ENCODE measurements at regions not wholly inside any gene's neighbourhood (a gene's known extent, or its start where the extent isn't known, plus 50 kb on each side); places are given as distances from the start of the nearest gene placed in this dataset.

DNA sequence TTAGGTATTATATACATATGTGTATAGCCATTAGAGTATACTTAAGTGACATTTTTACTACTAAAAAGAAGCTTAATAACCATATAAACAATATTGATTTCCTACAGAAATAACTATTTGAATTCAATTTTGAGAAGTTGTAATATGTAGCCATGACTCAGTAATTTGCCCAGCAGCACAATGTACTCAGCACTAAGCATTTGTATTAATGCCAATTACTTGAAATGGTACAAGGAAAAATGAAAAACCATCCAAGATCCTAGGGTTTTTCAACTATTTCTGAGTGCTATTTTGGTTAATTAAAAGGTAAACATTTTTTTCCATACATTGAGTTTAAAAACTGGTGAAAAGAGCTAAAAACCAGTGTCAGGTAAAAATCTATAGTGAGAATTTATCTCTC lies 324.0 kb downstream of the KCNJ3 start:
- Mint-ChIP-seq H3K36me3 (ENCODE audit: low read depth) (no peaks in the 10 kb centered on the region), H3K27me3 (no peaks in the 10 kb centered on the region), H3K4me3 (no peak overlapping the region), H3K4me1 (ENCODE audit: low read depth) (no peaks in the 10 kb centered on the region), H3K27ac (no peak overlapping the region), H3K9me3 (no peaks in the 10 kb centered on the region)
- CTCF ChIA-PET = no interaction called here
- intact Hi-C loops (cut with micrococcal nuclease) = no loop called here
- POLR2A ChIA-PET = no interaction called here
- no peak for ATAC-seq
- no peak for DNase-seq
- TF ChIP-seq CTCF (IDR thresholded peaks at IDR 0.05) = no peak

GRCh38 chr2:155021618-155022017 lies 323.1 kb downstream of the KCNJ3 start:
- no peak for ATAC-seq
- ChIA-PET CTCF (no interaction called here), POLR2A (no interaction called here)
- intact Hi-C loops (cut with micrococcal nuclease) = no loop called here
- no peak overlapping the region for H3K4me3 Mint-ChIP-seq
- H3K27ac Mint-ChIP-seq = no peak overlapping the region
- no peaks in the 10 kb centered on the region for H3K4me1 Mint-ChIP-seq (ENCODE audit: low read depth)
- no peak for TF ChIP-seq CTCF (IDR thresholded peaks at IDR 0.05)
- no peaks in the 10 kb centered on the region for H3K9me3 Mint-ChIP-seq
- DNase-seq = no peak
- no peaks in the 10 kb centered on the region for H3K36me3 Mint-ChIP-seq (ENCODE audit: low read depth)
- H3K27me3 Mint-ChIP-seq = no peaks in the 10 kb centered on the region

- intact Hi-C loops (cut with micrococcal nuclease) = no loop called here
- no peaks in the 10 kb centered on the region for H3K27me3 Mint-ChIP-seq
These were observed 321.8 kb downstream of the KCNJ3 start for GRCh38 chr2:155020246-155020645.

GRCh38 chr2:155010925-155011324 lies 312.4 kb downstream of the KCNJ3 start:
- intact Hi-C loops (cut with micrococcal nuclease) = no loop called here
- Mint-ChIP-seq H3K4me1 (ENCODE audit: low read depth) (no peaks in the 10 kb centered on the region), H3K36me3 (ENCODE audit: low read depth) (no peaks in the 10 kb centered on the region), H3K27ac (no peak overlapping the region), H3K4me3 (no peak overlapping the region), H3K27me3 (no peaks in the 10 kb centered on the region), H3K9me3 (peaks cover 7% of the 10 kb centered on the region)
- ATAC-seq = no peak
- ChIA-PET CTCF (no interaction called here), POLR2A (no interaction called here)
- no peak for TF ChIP-seq CTCF (IDR thresholded peaks at IDR 0.05)
- DNase-seq = no peak

More at GRCh38 chr2:155020246-155020645, 321.8 kb downstream of the KCNJ3 start:
- Mint-ChIP-seq H3K4me1 (ENCODE audit: low read depth) (no peaks in the 10 kb centered on the region), H3K36me3 (ENCODE audit: low read depth) (no peaks in the 10 kb centered on the region), H3K9me3 (no peaks in the 10 kb centered on the region), H3K27ac (no peak overlapping the region), H3K4me3 (no peak overlapping the region)
- ChIA-PET POLR2A (no interaction called here), CTCF (no interaction called here)
- TF ChIP-seq CTCF (IDR thresholded peaks at IDR 0.05) = no peak
- DNase-seq = no peak
- no peak for ATAC-seq

GRCh38 chr2:154995361-154995760 lies 296.9 kb downstream of the KCNJ3 start:
- Mint-ChIP-seq H3K36me3 (ENCODE audit: low read depth) (no peaks in the 10 kb centered on the region), H3K27ac (no peak overlapping the region), H3K27me3 (no peaks in the 10 kb centered on the region), H3K9me3 (no peaks in the 10 kb centered on the region), H3K4me3 (no peak overlapping the region), H3K4me1 (ENCODE audit: low read depth) (no peaks in the 10 kb centered on the region)
- CTCF ChIA-PET = no interaction called here
- ATAC-seq (no peak), DNase-seq (no peak)
- no peak for TF ChIP-seq CTCF (IDR thresholded peaks at IDR 0.05)
- intact Hi-C loops (cut with micrococcal nuclease) = no loop called here
- POLR2A ChIA-PET = no interaction called here
